ENCODE measurements at regions not wholly inside any gene's neighbourhood (a gene's known extent, or its start where the extent isn't known, plus 50 kb on each side); places are given as distances from the start of the nearest gene placed in this dataset.
"Not testable (repeated sequence)": the region's sequence is repeated elsewhere in the genome, so short reads cannot be mapped to it uniquely, and the experiment has no call there.

DNA sequence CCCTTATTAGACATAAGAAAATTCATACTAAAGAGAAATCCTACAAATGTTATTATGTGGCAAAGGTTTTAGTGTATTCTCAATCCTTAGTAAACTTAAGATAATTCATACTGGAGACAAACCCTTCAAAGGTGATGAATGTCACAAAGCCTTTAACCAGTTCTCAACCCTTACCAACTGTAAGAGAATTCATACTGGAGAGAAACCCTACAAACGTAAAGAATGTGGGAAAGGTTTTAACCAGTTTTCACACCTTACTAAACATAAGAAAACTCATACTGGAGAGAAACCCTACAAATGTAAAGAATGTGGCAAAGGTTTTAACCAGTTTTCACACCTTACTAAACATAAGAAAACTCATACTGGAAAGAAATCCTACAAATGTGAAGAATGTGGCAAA is 93.2 kb downstream of the ZNF680 start:
- H3K27me3 ChIP-seq: no peaks in the 10 kb centered on the region
- no peaks in the 10 kb centered on the region for H3K4me1 ChIP-seq
- H3K36me3 ChIP-seq: no peaks in the 10 kb centered on the region
- TF ChIP-seq, protein P1, sequence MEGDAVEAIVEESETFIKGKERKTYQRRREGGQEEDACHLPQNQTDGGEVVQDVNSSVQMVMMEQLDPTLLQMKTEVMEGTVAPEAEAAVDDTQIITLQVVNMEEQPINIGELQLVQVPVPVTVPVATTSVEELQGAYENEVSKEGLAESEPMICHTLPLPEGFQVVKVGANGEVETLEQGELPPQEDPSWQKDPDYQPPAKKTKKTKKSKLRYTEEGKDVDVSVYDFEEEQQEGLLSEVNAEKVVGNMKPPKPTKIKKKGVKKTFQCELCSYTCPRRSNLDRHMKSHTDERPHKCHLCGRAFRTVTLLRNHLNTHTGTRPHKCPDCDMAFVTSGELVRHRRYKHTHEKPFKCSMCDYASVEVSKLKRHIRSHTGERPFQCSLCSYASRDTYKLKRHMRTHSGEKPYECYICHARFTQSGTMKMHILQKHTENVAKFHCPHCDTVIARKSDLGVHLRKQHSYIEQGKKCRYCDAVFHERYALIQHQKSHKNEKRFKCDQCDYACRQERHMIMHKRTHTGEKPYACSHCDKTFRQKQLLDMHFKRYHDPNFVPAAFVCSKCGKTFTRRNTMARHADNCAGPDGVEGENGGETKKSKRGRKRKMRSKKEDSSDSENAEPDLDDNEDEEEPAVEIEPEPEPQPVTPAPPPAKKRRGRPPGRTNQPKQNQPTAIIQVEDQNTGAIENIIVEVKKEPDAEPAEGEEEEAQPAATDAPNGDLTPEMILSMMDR (IDR thresholded peaks at IDR 0.05): no peak
- intact Hi-C loops (cut with DNase I): no loop called here
- no peak overlapping the region for H3K27ac ChIP-seq
- H3K4me3 ChIP-seq: no peak overlapping the region
- no peak for DNase-seq (ENCODE audit: low spot score in 2 of 2)
- H3K9me3 ChIP-seq: peaks cover 8 to 10% of the 10 kb centered on the region in 2 donors

- intact Hi-C loops (cut with DNase I): no loop called here
- no peak for DNase-seq (ENCODE audit: low spot score in 2 of 2)
- H3K27ac ChIP-seq: no peak overlapping the region
- H3K36me3 ChIP-seq: no peaks in the 10 kb centered on the region
- no peak overlapping the region for H3K4me3 ChIP-seq
- TF ChIP-seq, protein P1 (IDR thresholded peaks at IDR 0.05): no peak
- H3K9me3 ChIP-seq: peaks cover 8 to 10% of the 10 kb centered on the region in 2 donors
- H3K4me1 ChIP-seq: no peaks in the 10 kb centered on the region
- H3K27me3 ChIP-seq: no peaks in the 10 kb centered on the region
Observed at GRCh38 chr7:64465551-64465950, 97.3 kb downstream of the ZNF680 start.

DNA sequence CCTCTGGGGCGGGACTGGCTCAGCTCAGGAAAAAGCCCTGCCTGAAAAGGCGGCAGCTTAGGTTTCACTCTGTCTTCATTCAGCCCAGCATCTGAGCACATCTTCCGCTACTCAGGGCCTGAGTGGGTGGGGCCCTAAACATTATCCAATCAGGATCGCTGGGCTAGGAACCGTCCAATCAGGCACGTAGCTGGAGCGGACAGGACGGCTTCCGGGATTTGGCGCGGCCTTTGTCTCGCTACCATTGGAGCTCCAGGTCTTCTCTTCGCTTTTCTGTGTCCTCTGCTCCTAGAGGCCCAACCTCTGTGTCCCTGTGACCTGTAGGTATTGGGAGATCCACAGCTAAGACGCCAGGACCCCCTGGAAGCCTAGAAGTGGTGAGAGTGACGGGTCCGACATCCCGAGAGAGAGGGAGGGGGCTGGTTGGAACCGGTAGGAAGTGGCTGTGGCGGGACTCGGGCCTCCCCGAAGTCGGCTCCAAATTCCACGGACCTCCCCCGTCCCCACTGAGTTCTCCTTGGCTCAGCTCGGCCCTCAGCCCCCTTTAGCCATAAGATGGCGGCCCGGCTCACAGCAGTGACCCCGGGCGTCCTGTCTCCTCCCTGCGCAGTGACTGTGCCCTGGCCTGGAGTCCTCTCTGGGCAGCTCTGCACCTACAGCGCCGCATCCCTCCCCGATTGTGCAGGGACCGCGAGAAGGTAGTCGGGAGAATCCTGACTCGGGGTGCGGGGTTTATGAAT is 99.1 kb downstream of the ZNF680 start:
- intact Hi-C loops (cut with DNase I): loop anchor here (5.0 kb wide), 1 partner anchor 98 kb away; the partner anchor contains the start of gene ZNF680
- peak overlapping the region in 1 of 2 donors; percentile 49 for H3K27ac ChIP-seq
- peaks cover 0 to under 1% of the 10 kb centered on the region in 2 donors for H3K9me3 ChIP-seq
- TF ChIP-seq, protein P1 (IDR thresholded peaks at IDR 0.05): no peak
- DNase-seq (ENCODE audit: low spot score in 2 of 2): peak; percentile 56 to 78
- no peaks in the 10 kb centered on the region for H3K36me3 ChIP-seq
- H3K27me3 ChIP-seq: no peaks in the 10 kb centered on the region
- no peaks in the 10 kb centered on the region for H3K4me1 ChIP-seq
- H3K4me3 ChIP-seq: peak overlapping the region; percentile 33 to 77

DNA sequence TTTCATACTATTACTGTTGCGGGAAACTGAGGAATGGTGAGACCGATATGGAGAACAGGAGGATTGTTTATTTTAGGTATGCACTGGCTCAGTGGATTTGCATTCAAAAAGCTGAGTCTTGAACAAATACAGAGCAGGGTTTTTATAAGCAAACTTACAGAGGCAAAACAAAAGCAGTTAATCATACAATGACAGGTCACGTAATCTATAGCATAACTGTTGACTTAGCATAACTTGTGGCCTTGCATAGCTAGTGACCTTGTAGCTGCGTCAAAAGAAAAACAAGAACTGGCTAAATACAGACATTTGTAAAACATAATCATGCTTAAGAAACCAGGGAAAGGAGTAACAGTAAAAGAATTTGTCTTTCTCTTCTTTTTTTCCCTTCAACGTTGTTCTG is 103.0 kb downstream of the ZNF680 start:
- H3K9me3 ChIP-seq; H3K27ac ChIP-seq; H3K27me3 ChIP-seq; H3K36me3 ChIP-seq; H3K4me1 ChIP-seq; H3K4me3 ChIP-seq; DNase-seq (ENCODE audit: low spot score in 2 of 2): not testable (repeated sequence)
- intact Hi-C loops (cut with DNase I): loop anchor here (5.0 kb wide), 1 partner anchor 102 kb away; the partner anchor contains the start of gene ZNF680

- intact Hi-C loops (cut with DNase I): no loop called here
- no peak overlapping the region for H3K4me3 ChIP-seq
- H3K27me3 ChIP-seq: no peaks in the 10 kb centered on the region
- no peaks in the 10 kb centered on the region for H3K4me1 ChIP-seq
- TF ChIP-seq, protein P1 (IDR thresholded peaks at IDR 0.05): no peak
- H3K36me3 ChIP-seq: no peaks in the 10 kb centered on the region
- no peak overlapping the region for H3K27ac ChIP-seq
- H3K9me3 ChIP-seq: no peaks in the 10 kb centered on the region
- no peak for DNase-seq (ENCODE audit: low spot score in 2 of 2)
Observed at GRCh38 chr7:64433590-64433989, 119.8 kb downstream of the ZNF736 start.

DNA sequence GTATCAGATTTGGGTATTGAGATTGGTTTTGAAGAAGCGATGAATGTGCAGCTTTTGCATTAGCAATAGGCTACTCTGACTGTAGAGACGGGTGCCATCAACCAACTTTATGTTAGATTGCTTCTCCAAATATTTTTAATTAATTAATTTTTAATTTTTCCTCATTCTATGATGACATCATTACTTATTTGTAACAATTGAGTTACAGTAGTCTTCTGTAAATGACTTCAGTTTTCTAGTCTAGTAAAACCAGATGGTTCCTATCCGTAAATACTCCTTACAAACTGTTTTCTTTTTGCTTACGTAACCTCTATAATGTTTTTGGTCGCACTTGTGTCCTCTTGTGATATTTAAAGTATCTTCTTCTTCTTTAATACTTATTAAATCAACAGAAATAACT is 118.1 kb downstream of the ZNF736 start:
- intact Hi-C loops (cut with DNase I): no loop called here
- no peak overlapping the region for H3K27ac ChIP-seq
- no peak for DNase-seq (ENCODE audit: low spot score in 2 of 2)
- H3K36me3 ChIP-seq: no peaks in the 10 kb centered on the region
- H3K27me3 ChIP-seq: no peaks in the 10 kb centered on the region
- no peaks in the 10 kb centered on the region for H3K4me1 ChIP-seq
- TF ChIP-seq, protein P1 (IDR thresholded peaks at IDR 0.05): no peak
- H3K9me3 ChIP-seq: no peaks in the 10 kb centered on the region
- no peak overlapping the region for H3K4me3 ChIP-seq

Data from ascending aorta (tissue), 2 donors.